Suppressor macrophage treated with lipopolysaccharide for 1 hour (primary cell): ENCODE measurements at regions not wholly inside any gene's neighbourhood (a gene's known extent, or its start where the extent isn't known, plus 50 kb on each side); places are given as distances from the start of the nearest gene placed in this dataset.

ENCODE experiments used
- DNase-seq, 3 donors: peaks; one replicate each; pipeline ENCODE4 v3.0.0-alpha.2; 2020 to 2022

DNA sequence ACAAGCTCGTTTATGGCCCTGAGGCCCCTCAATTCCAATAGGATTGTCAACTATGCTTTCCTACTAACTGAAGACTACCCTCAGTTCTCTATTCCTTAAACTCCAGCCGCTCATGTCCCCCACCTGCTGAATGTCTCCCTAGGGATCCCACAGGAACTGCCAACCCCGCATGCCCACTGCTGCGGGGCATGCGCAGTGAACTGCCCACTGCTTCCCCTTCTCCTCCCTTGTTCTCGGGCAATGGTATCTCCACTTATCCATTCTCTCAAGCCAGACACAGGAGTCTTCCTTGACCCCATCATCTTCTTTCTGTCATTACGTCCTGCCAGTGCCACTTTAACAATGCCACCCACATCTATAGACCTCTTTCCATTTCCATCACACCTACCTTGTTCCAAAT, 90.0 kb downstream of the FGF18 start:
- no peak for DNase-seq

DNA sequence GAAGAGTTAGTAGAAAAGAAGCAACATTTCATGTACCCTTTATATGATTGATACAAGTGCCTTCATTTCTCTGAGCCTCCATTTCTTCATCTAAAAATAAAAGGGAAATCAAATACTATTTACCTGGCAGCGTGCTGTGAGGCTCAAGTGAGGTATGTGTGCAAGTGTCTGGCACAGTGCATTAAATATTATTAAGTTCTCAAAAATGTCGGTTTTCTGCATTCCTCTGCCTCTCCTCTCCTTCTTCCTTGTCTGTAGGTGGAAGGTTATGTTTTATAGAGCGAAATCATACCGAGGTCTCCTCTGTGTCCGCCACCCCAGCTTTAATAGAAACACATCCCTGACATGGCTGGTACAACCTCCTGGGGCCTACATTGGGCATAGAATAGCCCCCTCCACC, 93.0 kb downstream of the FGF18 start:
- DNase-seq, result no peak

DNA sequence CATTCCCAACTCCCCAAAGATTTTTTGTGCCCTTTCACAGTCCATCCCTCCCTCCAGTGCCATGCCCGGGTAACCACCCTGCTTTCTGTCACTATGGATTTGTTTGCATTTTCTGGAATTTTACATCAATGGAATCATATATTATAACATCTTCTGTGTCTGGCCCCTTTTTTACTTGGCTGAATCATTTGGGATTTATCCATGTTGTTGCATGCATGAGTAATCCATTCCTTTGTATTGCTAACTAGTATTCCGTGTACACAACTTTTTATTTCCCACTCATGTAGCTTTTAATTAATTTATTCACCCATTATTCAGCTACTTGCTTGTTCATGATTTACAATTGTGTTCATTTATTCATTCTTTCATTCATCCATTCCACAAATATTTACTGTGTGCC, 94.1 kb downstream of the FGF18 start:
- no peak for DNase-seq

DNA sequence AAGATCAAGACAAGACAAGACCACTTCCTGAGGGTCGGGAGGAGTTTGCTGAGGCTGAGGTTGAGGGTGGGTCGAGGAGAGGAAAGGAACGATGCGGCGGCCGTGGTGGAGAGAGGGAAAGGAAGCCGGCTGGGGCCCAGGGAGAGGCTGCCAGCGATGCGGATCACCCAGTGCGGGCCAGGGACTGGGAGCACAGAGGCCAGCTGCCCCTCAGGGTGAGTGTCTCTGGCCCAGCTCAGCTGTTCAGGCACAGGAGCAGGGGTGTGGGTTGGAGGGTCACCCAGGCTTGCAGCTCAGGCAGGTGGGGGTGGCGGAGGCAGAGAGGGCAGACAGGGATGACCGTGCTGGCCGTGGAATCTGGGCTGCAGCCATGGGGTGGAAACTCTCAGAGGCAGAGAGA, 99.5 kb downstream of the FGF18 start:
- no peak for DNase-seq

DNA sequence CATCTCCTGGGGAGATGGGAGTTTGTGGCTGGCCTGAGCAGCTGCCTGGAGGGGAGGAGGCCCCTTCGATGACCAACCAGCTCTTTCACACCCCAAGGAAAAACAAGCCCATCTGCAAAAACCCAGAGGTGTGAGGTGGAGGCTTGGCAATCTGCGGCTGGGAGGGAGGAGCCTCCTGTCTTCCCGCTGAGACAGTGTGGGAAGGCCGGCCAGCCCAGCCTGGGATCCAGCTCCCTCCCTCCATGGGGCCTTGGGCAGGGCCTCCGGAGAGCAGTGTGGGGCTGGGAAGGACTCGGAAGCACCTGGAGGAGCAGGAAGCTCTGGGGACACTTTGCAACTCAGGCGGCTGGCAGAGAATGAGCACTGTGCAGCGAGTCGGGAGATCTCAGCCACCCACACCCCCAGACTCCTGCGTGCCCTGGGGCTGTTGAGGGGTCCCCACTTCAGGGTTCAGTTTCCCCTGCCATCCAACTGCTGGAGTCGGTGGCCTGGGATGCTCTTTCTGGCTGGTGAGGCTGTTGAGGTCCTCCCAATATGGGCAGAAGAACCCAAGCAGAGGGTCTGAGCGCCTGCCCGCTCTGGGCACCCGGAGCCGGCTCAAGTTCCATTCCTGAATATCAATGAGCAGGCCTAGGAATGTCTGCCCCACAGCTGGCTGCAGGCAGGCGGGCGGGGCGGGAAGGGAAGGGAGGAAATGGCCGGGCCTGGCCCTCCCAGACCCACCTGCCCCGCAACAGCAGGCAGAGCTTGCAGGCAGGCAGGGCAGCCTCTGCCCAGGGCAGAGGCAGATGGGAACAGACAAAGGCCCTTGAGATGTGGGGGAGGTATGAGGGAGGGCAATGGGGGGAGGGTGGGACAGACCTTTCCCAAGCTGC, 101.1 kb downstream of the FGF18 start:
- DNase-seq, result no peak

DNA sequence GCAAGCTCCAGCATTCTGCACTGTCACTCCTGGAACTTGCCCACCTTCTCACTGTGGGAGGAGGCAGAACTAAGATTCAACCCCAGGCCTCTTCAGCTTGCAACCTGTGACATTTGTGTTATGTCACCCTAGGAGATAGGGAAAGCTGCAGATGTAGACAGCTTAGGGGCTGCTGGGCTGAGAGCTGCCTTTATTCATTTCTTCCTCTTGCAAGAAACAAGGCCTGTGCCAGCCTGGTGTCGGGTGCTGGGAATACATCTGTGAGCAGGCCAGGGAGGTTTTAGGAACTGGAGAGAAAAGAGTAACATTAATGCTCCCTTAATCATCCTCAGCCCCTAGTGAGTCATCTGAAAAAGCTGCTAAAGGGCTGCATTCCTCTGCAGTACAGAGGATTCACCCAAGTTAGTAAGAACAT, 101.8 kb downstream of the FGF18 start:
- peak; percentile 60 to 67 (median 66) for DNase-seq

DNA sequence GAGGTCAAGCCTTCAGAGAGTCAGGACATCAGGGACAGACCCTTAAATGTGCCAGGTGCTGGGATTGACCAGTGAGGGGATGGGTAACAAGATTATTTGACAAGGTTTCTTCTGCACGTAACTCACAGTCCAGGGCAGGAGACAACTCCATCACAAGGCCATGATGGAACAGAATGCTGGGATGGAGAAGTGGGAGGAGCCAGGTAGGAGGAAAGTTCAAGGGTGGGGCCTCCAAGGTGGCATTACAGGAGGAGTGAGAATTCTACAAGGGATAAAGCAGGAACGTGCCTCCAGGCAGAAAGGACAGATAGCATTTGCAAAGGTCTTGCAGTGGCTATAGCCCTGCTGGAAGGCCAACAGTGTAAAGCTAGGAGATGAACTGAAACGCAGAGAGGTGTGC, 102.2 kb downstream of the FGF18 start:
- DNase-seq, result no peak

DNA sequence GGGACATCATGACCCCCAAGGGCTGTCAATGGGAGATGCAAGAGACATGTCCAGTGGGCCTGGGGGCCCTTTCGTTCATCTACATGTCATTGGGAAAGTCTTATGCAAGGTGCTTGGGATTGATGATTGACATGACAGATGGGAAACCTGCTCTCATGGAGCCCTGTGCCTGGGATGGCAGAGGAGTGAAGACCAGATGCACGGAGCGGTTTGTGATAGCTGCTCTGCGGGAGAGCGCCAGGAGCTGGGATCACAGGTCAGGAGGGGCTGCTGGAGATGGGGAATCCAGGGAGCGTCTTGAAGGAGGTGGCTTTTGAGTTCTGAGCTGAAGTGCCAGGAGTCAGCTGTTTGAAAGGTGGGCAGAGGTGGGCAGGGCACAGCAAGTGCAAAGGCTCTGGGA, 104.3 kb downstream of the FGF18 start:
- DNase-seq, result no peak

DNA sequence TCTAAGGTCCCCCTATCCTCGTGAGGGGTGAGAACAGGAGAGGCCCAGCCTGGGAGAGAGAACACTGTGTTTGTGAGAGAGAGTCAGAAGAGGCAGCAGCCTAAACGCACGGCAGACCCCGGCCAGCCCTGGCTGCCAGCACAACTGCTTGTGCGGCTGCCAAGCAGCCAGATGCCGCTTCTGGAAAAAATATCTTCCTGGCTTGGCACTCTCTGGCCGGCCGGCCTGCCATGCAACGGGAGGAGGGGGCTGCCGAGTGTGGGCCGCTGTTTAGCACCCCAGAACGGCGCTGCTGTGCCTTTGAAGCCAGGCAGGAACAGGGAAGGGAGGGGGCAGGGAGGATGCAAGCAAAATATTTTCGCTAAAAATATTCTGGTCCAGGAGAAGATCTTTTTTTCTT, 105.0 kb downstream of the FGF18 start:
- no peak for DNase-seq

DNA sequence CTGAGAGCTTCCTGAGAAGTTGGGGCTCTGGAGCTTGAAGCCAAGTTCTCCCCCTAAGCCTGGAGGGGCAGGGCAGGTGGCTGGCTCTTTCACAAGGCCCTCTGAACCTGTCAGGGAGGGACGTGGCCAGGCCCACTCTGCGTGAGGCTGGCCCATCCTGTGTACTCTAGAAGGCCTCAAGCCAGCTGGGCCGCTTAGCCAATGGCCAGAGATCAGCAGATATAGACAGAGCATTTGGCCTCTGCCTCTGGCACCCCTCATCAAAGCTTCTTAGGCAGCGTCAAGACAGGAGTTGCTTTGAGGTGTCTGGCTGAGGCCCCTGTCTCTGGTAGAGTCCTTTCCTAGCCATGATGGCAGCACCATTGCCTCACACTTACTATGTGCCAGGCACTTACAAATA, 105.6 kb downstream of the FGF18 start:
- DNase-seq, result no peak

DNA sequence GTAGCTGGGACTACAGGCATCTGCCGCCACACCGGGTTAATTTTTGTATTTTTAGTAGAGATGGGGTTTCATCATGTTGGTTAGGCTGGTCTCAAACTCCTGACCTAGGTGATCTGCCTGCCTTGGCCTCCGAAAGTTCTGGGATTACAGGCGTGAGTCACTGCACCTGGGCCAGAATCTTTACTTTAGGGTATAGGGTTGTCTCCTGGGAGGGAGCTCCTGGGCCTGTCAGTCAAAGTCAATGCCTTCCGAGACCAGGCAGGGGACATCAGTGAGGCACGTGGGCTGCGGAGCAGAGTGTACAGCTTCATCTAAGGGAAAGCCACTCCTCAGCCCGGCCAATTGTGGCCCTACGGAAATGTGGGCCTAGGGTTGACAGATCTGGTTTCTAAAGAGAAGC, 108.6 kb downstream of the FGF18 start:
- no peak for DNase-seq

DNA sequence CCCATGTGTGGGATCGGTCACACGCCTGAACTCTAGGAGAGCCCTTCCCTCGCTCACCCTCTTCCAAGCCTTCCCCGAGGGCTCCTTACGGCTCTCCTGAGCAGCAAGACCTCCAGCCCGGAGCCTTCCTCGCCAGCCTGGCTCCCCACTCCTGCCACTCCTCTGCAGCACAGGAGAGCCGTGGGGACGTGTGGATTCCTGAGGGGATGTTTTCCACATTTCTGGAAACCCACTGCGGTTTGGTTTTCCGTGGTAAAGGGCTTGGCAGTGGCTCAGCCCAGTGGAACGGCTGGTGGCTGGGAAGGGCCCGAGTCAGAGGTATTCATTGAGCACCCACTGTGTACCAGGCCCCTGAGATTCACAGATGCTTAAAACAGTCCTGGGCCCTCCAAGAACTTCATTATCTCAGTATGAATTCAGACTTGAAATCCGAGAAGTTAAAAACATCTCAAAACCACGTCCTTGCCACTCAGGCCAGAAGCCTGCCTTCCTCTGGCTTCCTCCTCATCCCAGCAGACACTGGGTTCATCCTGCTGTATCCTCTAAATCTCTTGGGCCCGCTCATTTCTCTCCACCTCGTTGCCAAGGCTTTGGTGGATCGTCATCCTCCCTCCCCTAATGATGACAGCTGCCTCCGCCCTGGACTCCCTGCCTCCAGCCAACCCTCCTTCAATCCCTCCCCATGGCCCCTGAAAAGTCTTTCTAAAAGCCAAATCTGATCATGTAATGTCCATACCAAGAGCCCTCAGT, 109.6 kb downstream of the FGF18 start:
- no peak for DNase-seq

DNA sequence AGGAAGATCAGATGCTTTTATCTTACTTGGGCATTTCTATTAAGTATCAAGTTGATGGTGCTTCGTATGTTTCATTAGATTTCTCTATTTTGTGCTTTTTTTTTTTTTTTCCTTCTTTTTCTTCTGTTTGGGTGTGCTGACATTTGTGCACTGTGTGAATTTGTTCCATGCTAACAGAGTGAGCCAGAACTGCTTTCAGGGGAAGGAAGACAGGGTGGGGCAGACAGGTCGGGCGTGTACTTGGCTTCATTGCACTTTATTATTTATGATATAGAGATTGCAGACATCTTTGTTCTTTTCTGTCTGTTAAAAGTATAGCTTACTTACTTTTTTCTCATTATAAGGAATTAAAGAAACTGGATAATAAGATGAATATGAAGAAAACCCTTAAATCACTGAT, 112.2 kb downstream of the FGF18 start:
- DNase-seq, result no peak

DNA sequence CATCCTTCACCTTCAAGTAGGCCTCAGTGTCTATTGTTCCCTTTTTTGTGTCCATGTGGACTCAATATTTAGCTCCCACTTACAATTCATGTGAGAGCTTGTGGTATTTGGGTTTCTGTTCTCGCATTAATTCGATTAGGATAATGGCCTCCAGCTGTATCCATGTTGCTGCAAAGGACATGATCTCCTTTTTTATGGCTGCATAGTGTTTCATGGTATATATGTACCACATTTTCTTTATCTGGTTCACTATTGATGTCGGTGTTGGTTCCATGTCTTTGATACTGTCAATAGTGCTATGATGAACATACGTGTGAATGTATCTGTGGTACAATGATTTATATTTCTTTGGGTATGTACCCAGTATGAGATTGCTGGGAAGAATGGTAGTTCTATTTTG, 113.7 kb downstream of the FGF18 start:
- DNase-seq, result no peak

DNA sequence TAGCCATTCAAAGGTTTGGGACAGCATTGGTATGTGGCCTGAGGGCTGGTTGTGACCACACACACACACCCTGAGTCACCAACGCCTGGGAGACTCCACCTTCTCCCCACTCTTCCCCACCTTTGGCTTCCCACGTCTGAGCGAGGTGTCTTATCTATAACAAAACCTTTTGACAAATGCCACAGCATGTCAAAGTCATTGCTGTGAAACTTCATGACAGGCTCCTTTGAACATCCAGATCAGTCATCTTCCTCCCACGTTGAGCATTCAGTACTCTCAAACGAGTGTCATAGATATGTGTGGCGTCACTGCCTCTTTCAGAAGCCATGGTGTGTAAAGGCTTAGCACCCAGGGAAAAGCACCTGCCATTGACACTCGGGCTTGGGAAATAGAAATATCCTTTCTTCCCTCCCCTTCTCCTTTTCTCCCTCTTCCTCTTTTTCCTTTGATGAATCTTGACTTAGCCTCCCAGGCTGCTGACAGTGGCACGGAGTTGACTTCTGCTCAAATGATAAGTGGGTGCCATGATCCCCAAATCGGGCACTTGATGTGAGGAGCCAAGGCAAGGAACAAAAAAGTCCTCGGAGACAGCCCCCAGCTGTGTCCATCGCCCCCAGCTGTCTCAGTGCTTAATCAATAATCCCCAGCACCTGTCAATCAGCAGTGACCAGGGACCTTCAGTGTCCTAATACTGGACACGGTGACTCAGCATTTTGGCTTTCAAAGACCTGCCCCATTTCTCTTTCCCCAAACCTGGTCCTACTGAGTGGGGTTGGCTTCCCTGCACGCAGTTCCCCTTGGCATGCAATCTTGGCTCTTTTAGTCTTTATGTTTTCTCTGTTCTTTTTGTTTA, 114.8 kb downstream of the FGF18 start:
- peak; percentile 28 to 35 (median 33) for DNase-seq

DNA sequence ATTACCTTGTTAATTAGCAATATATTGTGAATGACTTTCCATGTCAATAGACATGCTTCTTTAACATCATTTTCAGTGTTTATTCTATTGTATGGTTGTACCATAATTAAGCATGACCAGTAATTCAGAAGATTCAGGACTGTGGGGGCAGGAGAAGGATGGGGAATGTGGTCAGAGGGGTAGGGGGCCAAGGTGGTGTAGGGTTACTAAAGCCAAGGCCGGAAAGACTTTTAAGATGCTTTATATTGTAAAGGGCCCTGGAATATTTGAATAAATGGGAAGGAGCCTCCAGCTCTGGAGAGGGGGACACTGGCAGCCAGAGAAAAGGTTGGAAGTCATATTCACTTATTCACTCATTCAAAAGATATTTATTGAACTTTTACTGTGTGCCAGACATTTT, 115.7 kb downstream of the FGF18 start:
- no peak for DNase-seq

DNA sequence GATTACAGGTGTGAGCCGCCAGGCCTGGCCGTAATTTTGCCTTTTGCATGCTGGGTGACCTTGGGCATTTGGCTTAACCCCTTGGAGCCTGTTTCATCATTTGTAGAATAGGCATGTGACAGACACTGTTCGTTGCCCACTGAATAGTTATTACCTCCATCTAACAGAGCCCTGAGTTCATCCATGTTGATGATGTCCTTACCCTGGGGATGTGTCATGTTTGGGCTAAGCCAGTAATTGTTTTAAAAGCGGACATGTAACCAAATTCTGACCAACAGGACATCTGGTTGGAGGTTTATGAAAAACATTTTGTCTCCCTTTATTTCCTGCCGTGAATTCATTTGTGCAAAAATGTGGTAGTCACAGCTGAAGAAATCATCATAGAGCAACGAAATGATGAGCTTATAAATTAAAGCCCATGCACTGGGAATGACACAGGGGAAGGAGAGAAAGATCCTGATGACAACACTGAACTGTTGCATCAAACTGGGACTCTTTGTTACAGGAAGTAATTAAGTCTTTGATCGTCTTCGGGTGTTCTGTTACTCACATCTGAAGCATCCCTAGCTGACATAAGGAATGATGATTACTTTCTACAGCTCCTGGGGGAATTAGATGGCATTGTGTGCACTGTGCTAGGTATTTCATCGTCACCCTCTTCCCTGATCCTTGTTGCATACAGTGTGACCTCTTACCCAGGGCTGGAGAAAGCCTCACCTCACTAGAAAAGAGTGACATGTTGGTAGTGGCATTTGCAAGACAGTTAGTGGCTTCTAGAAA, 117.8 kb downstream of the FGF18 start:
- DNase-seq, result no peak

DNA sequence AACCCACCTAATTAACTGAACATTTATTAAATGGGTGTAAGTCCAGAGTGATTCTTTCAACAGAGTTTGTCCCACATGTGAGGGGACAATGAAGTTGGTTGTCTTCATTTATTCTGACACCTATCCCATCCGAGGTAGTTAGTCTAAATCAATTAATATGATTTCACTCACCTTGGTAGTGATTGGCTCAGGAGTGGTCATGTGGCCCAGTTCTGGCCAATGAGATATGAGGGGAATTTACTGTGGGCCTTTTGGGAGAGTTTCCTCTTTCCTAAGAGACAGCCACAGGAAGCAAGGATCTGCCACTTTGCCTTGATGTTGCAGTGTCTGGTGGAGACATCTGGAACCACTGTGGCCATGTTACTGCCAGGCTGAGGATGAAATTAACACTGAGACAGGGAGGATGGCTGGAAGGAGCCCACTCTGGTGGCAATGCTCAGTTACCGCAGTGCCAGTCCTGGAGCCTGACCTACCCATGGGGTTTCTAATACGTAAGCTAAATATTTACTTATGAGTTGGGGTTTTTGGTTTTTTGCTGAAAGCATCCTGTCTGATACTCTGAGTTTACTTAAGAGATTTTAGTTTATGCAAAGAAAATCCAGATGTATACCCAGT, 118.6 kb downstream of the FGF18 start:
- peak in 2 of 3 donors; percentile 7 for DNase-seq

DNA sequence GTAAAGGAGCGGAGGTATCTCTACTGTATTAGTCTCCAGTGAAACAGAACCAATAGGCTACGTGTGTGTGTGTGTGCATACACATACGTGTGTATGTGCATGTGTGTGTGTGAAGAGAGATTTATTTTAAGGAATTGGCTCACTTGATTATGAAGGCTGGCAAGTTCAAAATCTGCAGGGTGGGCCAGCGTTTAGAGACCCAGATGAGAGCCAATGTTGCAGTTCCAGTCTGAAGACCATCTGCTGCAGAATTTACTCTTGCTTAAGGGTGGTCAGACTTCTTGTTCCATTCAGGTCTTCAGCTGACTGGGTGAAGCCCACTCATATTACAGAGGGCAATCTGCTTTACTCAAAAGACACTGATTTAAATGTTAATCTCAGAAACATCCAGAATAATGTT, 119.2 kb downstream of the FGF18 start:
- DNase-seq, result no peak

DNA sequence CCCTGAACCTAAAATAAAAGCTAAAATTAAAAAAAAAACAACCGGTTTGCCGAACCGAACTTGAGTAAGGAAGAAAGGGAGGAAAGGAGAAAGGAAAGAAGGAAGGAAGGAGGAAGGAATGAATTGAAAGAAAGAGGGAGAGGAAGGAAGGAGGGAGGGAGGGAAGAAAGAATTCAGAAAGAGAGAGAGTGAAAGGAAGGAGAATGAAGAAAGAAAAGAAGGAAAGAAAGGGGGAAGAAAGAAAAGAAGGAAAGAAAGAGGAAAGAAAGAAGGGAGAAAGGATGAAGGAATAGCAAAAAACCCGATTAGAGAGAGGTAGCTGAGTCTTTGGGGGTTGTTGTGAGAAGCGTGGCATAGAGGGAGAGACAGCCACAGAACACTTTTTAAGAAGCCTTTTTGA, 121.4 kb downstream of the FGF18 start:
- DNase-seq, result no peak

DNA sequence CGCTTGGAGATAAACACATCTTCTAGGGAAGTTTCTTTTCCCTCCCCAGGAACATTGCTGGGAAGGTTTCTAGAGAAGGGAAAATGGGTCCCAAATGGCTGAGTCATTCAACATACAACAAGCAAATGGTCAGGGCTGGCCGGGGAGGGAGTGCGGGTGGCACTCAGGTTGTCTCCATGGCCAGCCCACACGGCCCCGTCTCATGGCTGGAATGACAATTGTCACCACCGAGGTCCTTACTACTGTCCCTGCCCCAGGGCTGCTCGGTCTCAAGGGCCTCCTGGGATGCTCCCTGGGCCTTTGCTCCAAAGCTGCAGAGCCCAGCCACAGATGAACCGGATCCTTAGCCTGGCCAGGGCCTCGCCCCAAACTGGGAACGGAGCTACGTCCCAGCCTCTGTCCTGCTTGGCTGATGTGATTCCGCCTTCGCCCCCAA, 121.9 kb downstream of the FGF18 start:
- no peak for DNase-seq

DNA sequence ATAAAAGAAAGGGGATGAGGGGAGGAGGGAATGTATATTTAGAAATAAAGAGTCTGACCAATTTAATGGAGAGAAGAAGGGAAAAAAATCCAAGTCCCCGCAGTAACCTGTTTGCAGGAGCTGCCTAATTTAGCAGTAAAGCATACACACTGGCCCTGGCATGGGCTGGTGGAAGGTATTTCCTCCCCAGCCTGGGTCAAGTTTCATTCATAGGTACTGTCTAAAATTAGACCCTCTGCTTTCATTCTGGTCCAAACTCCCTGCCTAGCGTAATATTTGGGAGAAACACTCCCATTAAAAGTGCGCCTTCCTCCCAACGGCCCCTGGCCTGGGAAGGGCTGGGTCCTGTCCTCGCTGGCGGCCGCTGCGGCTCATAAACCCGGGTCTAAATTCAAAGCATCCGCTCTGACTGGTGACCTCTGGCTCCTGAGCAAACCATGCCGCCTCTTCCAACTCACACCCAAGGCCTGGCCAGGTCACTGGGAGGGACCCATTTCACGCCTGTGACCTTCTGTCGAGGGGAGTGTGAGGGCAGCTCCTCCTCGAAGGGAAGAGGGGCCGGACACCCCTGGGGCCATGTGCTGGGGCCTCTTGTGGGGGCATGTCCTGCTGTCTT, 123.2 kb downstream of the FGF18 start:
- DNase-seq, result no peak
